ENCODE measurements at regions not wholly inside any gene's neighbourhood (a gene's known extent, or its start where the extent isn't known, plus 50 kb on each side); places are given as distances from the start of the nearest gene placed in this dataset.

DNA sequence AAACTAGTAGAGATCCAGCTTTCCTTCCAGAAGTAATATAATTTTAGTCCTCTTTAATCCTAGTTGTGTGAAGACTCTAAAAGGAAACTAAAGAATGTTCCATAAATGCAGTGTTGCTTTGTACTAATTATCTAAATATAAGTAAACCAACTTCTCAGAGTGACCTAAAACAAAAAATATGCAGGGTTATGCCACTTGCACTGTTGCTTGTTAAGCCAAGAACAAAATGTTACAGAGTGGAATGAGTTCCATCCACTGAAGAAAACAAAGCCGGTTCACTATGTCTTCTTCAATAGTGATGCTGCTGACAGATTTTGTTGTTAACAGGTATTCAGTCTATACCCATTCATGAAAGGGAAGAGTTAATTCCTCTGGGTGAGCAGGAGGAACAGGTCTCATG is 252.0 kb upstream of the DIAPH2 start:
- no peak for TF ChIP-seq CTCF (IDR thresholded peaks at IDR 0.05; ENCODE audit: low read depth, low read length)

GRCh38 chrX:96433409-96434077 is 251.1 kb upstream of the DIAPH2 start:
- no peak overlapping the region for H3K4me3 ChIP-seq (ENCODE audit: low read depth, low read length)
- DNase-seq = no peak
- no peaks in the 10 kb centered on the region for H3K9me3 ChIP-seq
- H3K27me3 ChIP-seq = no peaks in the 10 kb centered on the region
- no peaks in the 10 kb centered on the region for H3K36me3 ChIP-seq
- TF ChIP-seq CTCF (IDR thresholded peaks at IDR 0.05; ENCODE audit: low read depth, low read length) = no peak
- no peaks in the 10 kb centered on the region for H3K4me1 ChIP-seq

More for the DNA sequence above, 252.0 kb upstream of the DIAPH2 start:
- no peaks in the 10 kb centered on the region for H3K9me3 ChIP-seq
- H3K36me3 ChIP-seq = no peaks in the 10 kb centered on the region
- no peak overlapping the region for H3K4me3 ChIP-seq (ENCODE audit: low read depth, low read length)
- no peaks in the 10 kb centered on the region for H3K27me3 ChIP-seq
- H3K4me1 ChIP-seq = no peaks in the 10 kb centered on the region
- DNase-seq = no peak

GRCh38 chrX:96435378-96436035 is 249.1 kb upstream of the DIAPH2 start:
- TF ChIP-seq CTCF (IDR thresholded peaks at IDR 0.05; ENCODE audit: low read depth, low read length) = no peak
- Histone ChIP-seq H3K36me3 (no peaks in the 10 kb centered on the region), H3K27me3 (no peaks in the 10 kb centered on the region), H3K9me3 (no peaks in the 10 kb centered on the region), H3K4me1 (no peaks in the 10 kb centered on the region), H3K4me3 (ENCODE audit: low read depth, low read length) (no peak overlapping the region)
- DNase-seq = no peak

- H3K4me1 ChIP-seq = no peaks in the 10 kb centered on the region
- DNase-seq = no peak
- H3K9me3 ChIP-seq = no peaks in the 10 kb centered on the region
- H3K4me3 ChIP-seq (ENCODE audit: low read depth, low read length) = no peak overlapping the region
- H3K27me3 ChIP-seq = no peaks in the 10 kb centered on the region
- no peaks in the 10 kb centered on the region for H3K36me3 ChIP-seq
- TF ChIP-seq CTCF (IDR thresholded peaks at IDR 0.05; ENCODE audit: low read depth, low read length) = no peak
Observed at GRCh38 chrX:96436105-96436504, 248.5 kb upstream of the DIAPH2 start.

- H3K4me1 ChIP-seq = no peaks in the 10 kb centered on the region
- H3K36me3 ChIP-seq = no peaks in the 10 kb centered on the region
- no peak for TF ChIP-seq CTCF (IDR thresholded peaks at IDR 0.05; ENCODE audit: low read depth, low read length)
- no peaks in the 10 kb centered on the region for H3K9me3 ChIP-seq
- DNase-seq = no peak
- no peak overlapping the region for H3K4me3 ChIP-seq (ENCODE audit: low read depth, low read length)
- no peaks in the 10 kb centered on the region for H3K27me3 ChIP-seq
Observed at GRCh38 chrX:96438803-96439202, 245.8 kb upstream of the DIAPH2 start.

DNA sequence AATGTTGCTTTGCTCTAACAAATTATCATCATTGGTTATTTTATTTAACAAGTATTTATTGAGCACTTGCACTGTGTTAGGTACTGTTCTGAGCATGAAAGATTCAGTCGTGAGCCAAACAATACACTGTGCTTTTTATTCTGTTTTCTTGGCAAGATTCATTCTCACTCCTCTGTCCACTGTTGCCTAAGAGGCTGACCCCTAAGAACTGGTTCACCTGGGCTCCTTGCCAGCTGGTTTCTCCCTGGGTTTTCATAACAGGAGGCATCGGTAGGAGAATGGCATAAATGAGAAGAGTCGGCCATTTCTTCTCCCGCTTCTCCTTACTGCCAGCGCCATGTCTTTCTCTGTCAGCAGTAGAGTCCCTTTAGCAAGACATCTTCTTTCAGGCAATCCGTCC is 243.7 kb upstream of the DIAPH2 start:
- Histone ChIP-seq H3K36me3 (no peaks in the 10 kb centered on the region), H3K4me3 (ENCODE audit: low read depth, low read length) (no peak overlapping the region), H3K4me1 (no peaks in the 10 kb centered on the region), H3K27me3 (no peaks in the 10 kb centered on the region), H3K9me3 (no peaks in the 10 kb centered on the region)
- TF ChIP-seq CTCF (IDR thresholded peaks at IDR 0.05; ENCODE audit: low read depth, low read length) = no peak
- DNase-seq = no peak
